NT2/D1 (cell line): ENCODE measurements at regions not wholly inside any gene's neighbourhood (a gene's known extent, or its start where the extent isn't known, plus 50 kb on each side); places are given as distances from the start of the nearest gene placed in this dataset.

ENCODE experiments used
- SUZ12 ChIP-seq: IDR thresholded peaks from 2 replicates; pipeline ENCODE4 v1.6.1; 2011; ENCODE audit not compliant: insufficient read length, insufficient read depth; ENCODE audit errors: extremely low read depth
- YY1 ChIP-seq: IDR thresholded peaks from 2 replicates; pipeline ENCODE4 v1.6.1; 2011; ENCODE audit not compliant: insufficient read length, insufficient read depth
- ZNF274 ChIP-seq: IDR thresholded peaks from 2 replicates; pipeline ENCODE4 v1.6.1; 2011; ENCODE audit warnings: mild to moderate bottlenecking, low read depth, low read length

DNA sequence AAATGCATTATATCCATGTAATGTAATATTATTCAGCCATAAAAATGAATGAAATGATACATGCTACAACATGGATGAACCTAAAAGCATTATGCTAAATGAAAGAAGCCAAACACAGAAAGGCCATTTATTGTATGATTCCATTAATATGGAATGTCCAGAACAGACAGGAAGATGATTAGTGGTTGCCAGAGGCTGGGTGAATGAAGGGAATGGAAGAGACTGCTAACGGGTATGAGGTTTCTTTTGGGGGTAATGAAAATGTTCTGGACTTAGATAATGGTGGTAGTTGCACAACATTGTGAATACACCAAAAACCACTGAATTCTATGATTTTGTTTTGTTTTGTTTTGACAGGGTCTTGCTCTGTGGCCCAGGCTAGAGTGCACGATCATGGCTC is 61.6 kb upstream of the MAP4 start:
- TF ChIP-seq YY1 (no peak), ZNF274 (no peak), SUZ12 (no peak)
